Spleen (tissue), 11 donors: ENCODE measurements at regions not wholly inside any gene's neighbourhood (a gene's known extent, or its start where the extent isn't known, plus 50 kb on each side); places are given as distances from the start of the nearest gene placed in this dataset.

Experiments
- DNase-seq: peaks from one replicate; pipeline ENCODE4 v3.0.0-alpha.2; 2020
- H3K27ac ChIP-seq, 8 donors: fragments of 200-600 bp; sonication (generic) in 7 of 8; 1 replicate in 4 of 8; 2 replicates in 4 of 8; pipeline versions ENCODE4 v1.5.0 to v1.8.0; 2016 to 2021; ENCODE audit warnings: inconsistent platforms in 4 of 8, mild to moderate bottlenecking in 4 of 8, moderate library complexity in 1 of 8
- H3K27me3 ChIP-seq, 7 donors: fragments of 200-600 bp; sonication (generic) in 6 of 7; replicated peaks in 1 of 7; 1 replicate in 4 of 7; 2 replicates in 3 of 7; pipeline versions ENCODE4 v1.5.0 to v1.8.0; 2016 to 2021; ENCODE audit warnings: inconsistent platforms in 3 of 7, mild to moderate bottlenecking in 1 of 7
- H3K36me3 ChIP-seq, 6 donors: fragments of 200-600 bp; sonication (generic) in 5 of 6; 1 replicate in 4 of 6; 2 replicates in 2 of 6; pipeline versions ENCODE4 v1.5.0 to v1.8.0; 2016 to 2021; ENCODE audit warnings: inconsistent platforms in 2 of 6
- H3K4me1 ChIP-seq, 6 donors: fragments of 200-600 bp; sonication (generic) in 5 of 6; 1 replicate in 3 of 6; 2 replicates in 3 of 6; pipeline versions ENCODE4 v1.5.0 to v1.8.0; 2016 to 2021; ENCODE audit warnings: inconsistent platforms in 3 of 6
- H3K4me3 ChIP-seq, 8 donors: fragments of 200-600 bp; sonication (generic) in 7 of 8; 1 replicate in 4 of 8; 2 replicates in 4 of 8; pipeline versions ENCODE4 v1.5.0 to v1.8.0; 2016 to 2021; ENCODE audit warnings: inconsistent platforms in 4 of 8, mild to moderate bottlenecking in 4 of 8, moderate library complexity in 2 of 8
- H3K9me3 ChIP-seq, 8 donors: fragments of 200-600 bp; sonication (generic) in 7 of 8; 1 replicate in 4 of 8; 2 replicates in 4 of 8; pipeline versions ENCODE4 v1.5.0 to v1.8.0; 2016 to 2021; ENCODE audit warnings: inconsistent platforms in 4 of 8
- CTCF ChIP-seq, 11 experiments: fragments of 200-600 bp in 7 of 11; fragments of 450-650 bp in 4 of 11; sonication (generic) in 4 of 11; IDR thresholded peaks in 8 of 11; conservative IDR thresholded peaks in 3 of 11; 1 replicate in 7 of 11; 2 replicates in 4 of 11; pipeline versions ENCODE4 v1.4.0 to v1.8.0; 2016 to 2021; ENCODE audit warnings: antibody characterized with exemption in 11 of 11, inconsistent platforms in 4 of 11, mild to moderate bottlenecking in 1 of 11
- POLR2A ChIP-seq, 3 donors: fragments of 450-650 bp; IDR thresholded peaks; one replicate each; pipeline ENCODE4 v1.5.1; 2017; ENCODE audit warnings: antibody characterized with exemption in 3 of 3, mild to moderate bottlenecking in 1 of 3
- POLR2AphosphoS5 ChIP-seq, 3 donors: sonication (generic); formaldehyde crosslinking; IDR thresholded peaks; one replicate each; pipeline ENCODE4 v1.5.1; 2017; ENCODE audit warnings: antibody characterized with exemption in 3 of 3
- WGBS, 5 donors: extraction: QIAGEN DNeasy Blood & Tissue Kit in 3 of 5; methylation state at CpG; one replicate each; pipeline versions ENCODE4 v1.1.5 to v1.1.7; 2013 to 2018; 5-methylcytosine and 5-hydroxymethylcytosine counted together
- intact Hi-C: fragments of 100-400 bp; cut with DNase I; formaldehyde crosslinking; loops from one replicate; pipeline ENCODE4 v1.15.0; 2023; ENCODE audit warnings: low total_unique reads
- donor health status: healthy with polysubstance abuse.
- donor health status: DM: no; HTN: no; CAD: no; lungs with moderate emphysema.
- donor health status: DM: no; HTN: no; CAD: no.
- donor health status: Bipolar disorder and iron deficiency.
- donor health status: healthy.
- donor health status: DM: no; HTN: no; CAD: no.
- donor health status: DM: yes; HTN: yes; CAD: no.

- H3K27me3 ChIP-seq = peaks cover 0 to 4% (median 0%) of the 10 kb centered on the region in 7 donors
- no peak for DNase-seq
- no peak overlapping the region for H3K27ac ChIP-seq
- WGBS, 5 donors = 55 to 80% (median 73%) methylated on average over 2 of the region's 2 CpGs
- H3K4me3 ChIP-seq = no peak overlapping the region
- H3K36me3 ChIP-seq = no peaks in the 10 kb centered on the region
- peaks cover 0 to 35% (median 14%) of the 10 kb centered on the region in 8 donors for H3K9me3 ChIP-seq
- intact Hi-C loops = no loop called here
- H3K4me1 ChIP-seq = no peaks in the 10 kb centered on the region
- TF ChIP-seq POLR2A (IDR thresholded peaks at IDR 0.05) (no peak), CTCF (IDR thresholded peaks at IDR 0.05 in 8 of 11, conservative IDR thresholded peaks at IDR 0.05 in 3 of 11) (no peak), POLR2AphosphoS5 (IDR thresholded peaks at IDR 0.05) (no peak)
Observed at GRCh38 chr19:31531326-31531725, 182.1 kb upstream of the TSHZ3 start.

GRCh38 chr19:31532034-31532433 lies 182.8 kb upstream of the TSHZ3 start:
- 84 to 96% (median 89%) methylated on average over 8 of the region's 8 CpGs for WGBS, 5 donors
- no peak for TF ChIP-seq CTCF (IDR thresholded peaks at IDR 0.05 in 8 of 11, conservative IDR thresholded peaks at IDR 0.05 in 3 of 11)
- no peak for TF ChIP-seq POLR2AphosphoS5 (IDR thresholded peaks at IDR 0.05)
- TF ChIP-seq POLR2A (IDR thresholded peaks at IDR 0.05) = no peak
- no peak overlapping the region for H3K4me3 ChIP-seq
- intact Hi-C loops = no loop called here
- peaks cover 0 to 28% (median 7%) of the 10 kb centered on the region in 8 donors for H3K9me3 ChIP-seq
- H3K27ac ChIP-seq = no peak overlapping the region
- no peaks in the 10 kb centered on the region for H3K36me3 ChIP-seq
- H3K4me1 ChIP-seq = no peaks in the 10 kb centered on the region
- DNase-seq = no peak
- H3K27me3 ChIP-seq = peaks cover 0 to 4% (median 0%) of the 10 kb centered on the region in 7 donors

GRCh38 chr19:31533114-31533513 lies 183.9 kb upstream of the TSHZ3 start:
- Histone ChIP-seq H3K4me1 (no peaks in the 10 kb centered on the region), H3K9me3 (peaks cover 0 to 26% (median 9%) of the 10 kb centered on the region in 8 donors), H3K4me3 (no peak overlapping the region), H3K36me3 (no peaks in the 10 kb centered on the region), H3K27me3 (peaks cover 0 to 4% (median 0%) of the 10 kb centered on the region in 7 donors), H3K27ac (no peak overlapping the region)
- intact Hi-C loops = no loop called here
- WGBS, 5 donors = 86 to 94% (median 92%) methylated on average over 3 of the region's 3 CpGs
- no peak for DNase-seq
- TF ChIP-seq POLR2AphosphoS5 (IDR thresholded peaks at IDR 0.05) = no peak
- no peak for TF ChIP-seq CTCF (IDR thresholded peaks at IDR 0.05 in 8 of 11, conservative IDR thresholded peaks at IDR 0.05 in 3 of 11)
- TF ChIP-seq POLR2A (IDR thresholded peaks at IDR 0.05) = no peak

- H3K27me3 ChIP-seq = peaks cover 0 to 4% (median 0%) of the 10 kb centered on the region in 7 donors
Observed at GRCh38 chr19:31534231-31534630, 185.0 kb upstream of the TSHZ3 start.

More at GRCh38 chr19:31534231-31534630, 185.0 kb upstream of the TSHZ3 start:
- DNase-seq = no peak
- intact Hi-C loops = no loop called here
- no peak for TF ChIP-seq CTCF (IDR thresholded peaks at IDR 0.05 in 8 of 11, conservative IDR thresholded peaks at IDR 0.05 in 3 of 11)
- no peak for TF ChIP-seq POLR2AphosphoS5 (IDR thresholded peaks at IDR 0.05)
- TF ChIP-seq POLR2A (IDR thresholded peaks at IDR 0.05) = no peak
- H3K27ac ChIP-seq = no peak overlapping the region
- H3K9me3 ChIP-seq = peaks cover 0 to 25% (median 14%) of the 10 kb centered on the region in 8 donors
- no peak overlapping the region for H3K4me3 ChIP-seq
- no peaks in the 10 kb centered on the region for H3K36me3 ChIP-seq
- H3K4me1 ChIP-seq = no peaks in the 10 kb centered on the region
